AML-193 (cell line): ENCODE measurements at regions not wholly inside any gene's neighbourhood (a gene's known extent, or its start where the extent isn't known, plus 50 kb on each side); places are given as distances from the start of the nearest gene placed in this dataset.
"Not testable (repeated sequence)": the region's sequence is repeated elsewhere in the genome, so short reads cannot be mapped to it uniquely, and the experiment has no call there.

Source experiments
- DNase-seq, 2 experiments: peaks; one replicate each; lab custom pipeline; 2025; lab: John Stamatoyannopoulos, UW

DNA sequence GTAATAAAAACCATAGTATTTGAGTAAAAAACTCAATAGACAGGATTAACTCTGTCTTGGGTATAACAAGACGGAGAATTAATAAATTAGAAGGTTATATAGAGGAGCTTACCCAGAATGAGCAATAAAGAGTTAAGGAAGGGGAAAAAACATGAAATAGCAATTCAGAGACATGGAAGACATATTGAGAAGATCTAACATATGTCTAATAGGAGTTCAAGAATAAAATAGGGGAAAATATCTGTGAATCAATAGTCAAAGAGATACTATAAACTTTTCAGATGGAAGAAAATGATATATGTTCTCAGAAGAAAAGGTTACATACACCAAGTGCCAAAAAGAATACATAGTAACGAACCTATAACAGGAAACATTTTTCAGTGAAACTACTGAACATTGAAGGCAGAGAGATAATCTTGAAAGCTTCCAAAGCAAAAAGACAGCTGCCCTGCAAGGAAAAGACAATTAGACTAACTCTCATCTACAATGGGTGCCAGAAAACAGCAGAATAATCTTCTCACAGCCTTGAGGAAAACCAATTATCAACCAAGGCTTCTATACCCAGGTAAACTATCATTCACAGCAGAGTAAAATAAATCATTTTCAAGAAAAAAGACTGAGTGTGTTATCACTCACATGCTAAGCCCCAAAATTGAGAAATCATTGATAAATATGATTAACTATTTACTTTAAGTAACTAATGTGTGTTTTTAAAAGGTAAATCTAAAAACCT is 106.0 kb downstream of the ENC1 start:
- DNase-seq, result no peak

GRCh38 chr5:74530326-74531050 is 110.0 kb downstream of the ENC1 start:
- no peak for DNase-seq

DNA sequence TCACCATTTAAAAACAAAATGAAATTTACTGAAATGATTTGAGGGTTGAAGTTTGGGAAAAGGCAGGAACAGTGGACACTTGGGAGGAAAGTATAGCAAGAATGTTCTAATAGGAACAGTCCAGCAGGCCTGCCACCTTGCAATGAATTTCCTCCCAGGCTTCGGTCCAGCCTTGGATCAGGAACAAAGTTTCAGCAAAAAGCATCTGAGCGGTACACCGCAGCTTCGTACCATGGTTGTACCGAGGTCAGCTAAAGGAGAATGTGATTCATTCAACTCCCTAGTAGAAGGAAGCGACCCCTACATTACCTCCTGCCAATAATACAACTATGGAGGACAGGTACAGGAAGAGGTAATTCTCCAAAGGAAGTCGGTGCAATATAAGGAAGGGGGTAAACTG is 111.4 kb downstream of the ENC1 start:
- no peak for DNase-seq

GRCh38 chr5:74526111-74526510 is 114.4 kb downstream of the ENC1 start:
- no peak for DNase-seq

DNA sequence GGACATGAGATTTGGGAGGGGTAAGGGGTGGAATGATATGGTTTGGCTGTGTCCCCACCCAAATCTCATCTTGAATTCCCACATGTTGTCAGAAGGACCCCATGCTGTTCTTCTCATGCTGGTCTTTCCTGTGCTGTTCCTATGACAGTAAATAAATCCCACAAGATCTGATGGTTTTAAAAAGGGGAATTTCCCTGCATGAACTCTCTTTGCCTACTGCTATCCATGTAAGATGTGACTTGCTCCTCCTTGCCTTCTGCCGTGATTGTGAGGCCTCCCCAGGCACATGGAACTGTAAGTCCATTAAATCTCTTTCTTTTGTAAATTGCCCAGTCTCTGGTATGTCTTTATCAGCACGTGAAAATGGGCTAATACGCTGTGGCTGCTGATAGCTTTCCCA is 115.8 kb downstream of the ENC1 start:
- DNase-seq, result not testable (repeated sequence)

DNA sequence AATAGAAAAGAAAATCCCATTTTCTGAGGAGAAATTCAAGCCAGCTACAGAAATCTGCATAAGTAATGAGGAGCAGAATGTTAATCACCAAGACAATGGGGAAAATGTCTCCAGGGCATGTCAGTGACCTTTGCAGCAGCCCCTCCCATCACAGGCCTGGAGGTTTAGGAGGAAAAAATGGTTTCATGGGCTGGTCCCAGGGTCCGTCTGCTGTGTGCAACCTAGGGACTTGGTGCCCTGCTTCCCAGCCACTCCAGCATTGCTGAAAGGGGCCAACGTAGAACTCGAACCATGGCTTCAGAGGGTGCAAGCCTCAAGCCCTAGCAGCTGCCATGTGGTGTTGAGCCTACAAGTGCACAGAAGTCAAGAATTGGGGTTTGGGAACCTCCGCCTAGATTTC is 116.8 kb downstream of the ENC1 start:
- DNase-seq, result not testable (repeated sequence)

GRCh38 chr5:74522838-74523237 is 117.7 kb downstream of the ENC1 start:
- DNase-seq, result not testable (repeated sequence)

DNA sequence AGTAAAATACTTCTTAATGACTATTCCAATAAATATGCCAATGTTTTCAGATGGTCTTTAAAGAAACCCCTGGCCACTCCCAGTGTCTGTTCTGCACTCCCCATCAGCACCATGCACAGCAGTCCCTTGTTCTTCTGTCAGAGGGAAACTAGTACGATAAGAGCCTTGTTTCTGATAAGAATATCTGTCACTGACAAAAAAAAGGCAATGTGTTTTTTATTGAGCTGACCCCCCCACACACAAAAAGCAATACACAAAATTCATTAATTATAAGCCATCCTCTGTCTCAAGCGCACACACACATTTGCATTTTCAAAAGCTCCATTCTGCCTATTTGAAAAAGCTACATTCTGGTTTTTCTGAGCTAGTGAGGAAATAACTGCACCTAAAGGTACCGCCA is 119.1 kb downstream of the ENC1 start:
- no peak for DNase-seq

DNA sequence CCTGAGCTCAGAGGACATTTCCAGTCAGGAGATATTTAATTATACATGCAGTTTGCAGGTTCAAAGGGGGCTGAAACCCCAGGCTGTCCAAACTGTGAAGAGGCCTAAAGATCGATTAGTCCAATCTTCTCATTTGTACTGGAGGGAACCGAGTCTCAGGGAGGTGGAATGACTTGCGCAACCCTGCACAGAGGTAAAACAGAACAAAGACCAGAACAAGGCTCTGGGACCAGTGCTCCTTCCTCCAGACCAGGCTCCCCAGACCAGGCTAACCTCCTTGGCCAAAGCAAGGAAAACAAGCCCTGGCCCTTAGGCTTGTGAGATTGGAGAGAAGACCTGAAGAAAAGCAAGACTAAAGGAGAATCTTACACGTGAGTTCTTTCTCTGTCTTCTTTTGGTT is 120.8 kb downstream of the ENC1 start:
- no peak for DNase-seq

DNA sequence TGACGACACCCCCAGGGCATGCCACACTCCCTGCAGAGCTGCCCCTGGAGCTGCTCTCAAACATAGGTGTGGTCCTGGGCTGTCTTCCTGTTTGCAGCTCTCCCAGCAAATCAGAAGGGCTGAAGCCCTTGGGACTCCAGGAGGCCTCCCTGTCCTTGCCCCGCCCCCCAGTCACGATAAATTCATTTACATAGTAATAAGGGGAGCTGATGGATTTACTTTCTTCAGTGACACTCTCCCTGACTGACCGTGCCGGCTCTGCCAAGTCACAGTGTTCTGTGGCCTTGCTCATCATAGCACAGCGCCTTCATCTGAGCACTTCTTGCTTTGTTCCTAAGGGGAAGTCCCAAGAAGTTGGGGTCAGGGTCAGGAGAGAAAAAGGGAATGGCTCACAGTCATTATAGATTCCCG is 121.4 kb downstream of the ENC1 start:
- DNase-seq, result no peak

DNA sequence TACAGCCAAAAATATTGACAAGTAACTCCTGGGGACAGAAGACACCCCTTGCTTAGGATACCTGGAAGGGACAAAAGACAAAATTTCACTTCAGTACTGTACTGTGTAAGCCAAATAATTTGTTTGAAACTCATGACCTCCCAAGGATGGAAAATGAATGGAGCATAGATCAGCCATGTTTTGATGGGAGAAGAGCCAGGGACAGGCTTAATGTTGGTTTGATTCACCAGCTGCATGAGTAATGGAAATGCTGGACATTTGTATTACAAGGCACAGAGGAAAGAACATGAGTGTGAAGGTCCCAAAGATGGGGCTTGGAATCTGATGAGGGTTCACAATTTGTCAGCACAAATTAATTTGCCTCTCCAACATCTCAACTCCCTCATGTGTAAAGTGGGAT is 122.8 kb downstream of the ENC1 start:
- DNase-seq, result no peak

GRCh38 chr5:74516211-74516636 is 124.3 kb downstream of the ENC1 start:
- no peak for DNase-seq

GRCh38 chr5:74514888-74515551 is 125.5 kb downstream of the ENC1 start:
- DNase-seq, result no peak

DNA sequence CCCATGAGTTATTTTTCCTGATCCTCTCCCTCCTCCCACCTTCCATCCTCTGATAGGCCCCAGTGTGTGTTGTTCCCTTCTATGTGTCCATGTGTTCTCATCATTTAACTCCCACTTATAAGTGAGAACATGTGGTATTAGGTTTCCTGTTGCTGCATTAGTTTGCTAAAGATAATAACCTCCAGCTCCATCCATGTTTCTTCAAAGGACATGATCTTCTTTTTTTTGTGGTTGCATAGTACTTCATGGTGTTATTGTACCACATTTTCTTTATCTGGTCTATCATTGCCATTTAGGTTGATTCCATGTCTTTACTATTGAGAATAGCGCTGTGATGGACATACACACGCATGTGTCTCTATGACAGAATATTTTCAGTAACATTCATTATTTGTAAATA is 128.8 kb downstream of the ENC1 start:
- not testable (repeated sequence) for DNase-seq

DNA sequence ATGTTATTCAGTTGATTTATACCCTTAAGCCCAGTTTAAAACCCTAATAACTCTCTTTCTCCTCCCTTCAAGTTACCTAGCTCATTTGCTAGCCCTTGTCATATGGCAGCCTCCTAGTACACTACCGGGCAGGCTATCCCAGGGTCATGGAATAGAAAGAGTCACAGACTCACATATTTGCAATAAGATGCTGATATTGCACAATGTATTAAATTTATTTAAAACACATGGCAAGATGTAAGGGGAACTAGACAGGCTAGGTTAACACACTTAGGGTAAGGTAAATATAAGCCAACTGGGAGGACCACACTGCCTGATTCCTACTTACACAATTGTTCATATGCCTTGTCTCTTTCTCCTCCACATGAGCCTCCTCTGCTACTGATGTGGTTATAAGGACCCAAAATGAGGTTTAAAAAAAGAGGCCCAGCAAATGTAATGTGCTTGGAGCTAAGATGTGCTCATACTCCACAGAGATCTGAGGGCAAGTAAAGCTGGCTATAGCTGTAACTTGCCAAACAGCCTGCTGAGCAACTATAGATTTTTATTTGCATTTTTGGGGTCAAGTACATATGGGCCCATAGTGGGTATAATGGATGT is 130.0 kb downstream of the ENC1 start:
- DNase-seq, result no peak

DNA sequence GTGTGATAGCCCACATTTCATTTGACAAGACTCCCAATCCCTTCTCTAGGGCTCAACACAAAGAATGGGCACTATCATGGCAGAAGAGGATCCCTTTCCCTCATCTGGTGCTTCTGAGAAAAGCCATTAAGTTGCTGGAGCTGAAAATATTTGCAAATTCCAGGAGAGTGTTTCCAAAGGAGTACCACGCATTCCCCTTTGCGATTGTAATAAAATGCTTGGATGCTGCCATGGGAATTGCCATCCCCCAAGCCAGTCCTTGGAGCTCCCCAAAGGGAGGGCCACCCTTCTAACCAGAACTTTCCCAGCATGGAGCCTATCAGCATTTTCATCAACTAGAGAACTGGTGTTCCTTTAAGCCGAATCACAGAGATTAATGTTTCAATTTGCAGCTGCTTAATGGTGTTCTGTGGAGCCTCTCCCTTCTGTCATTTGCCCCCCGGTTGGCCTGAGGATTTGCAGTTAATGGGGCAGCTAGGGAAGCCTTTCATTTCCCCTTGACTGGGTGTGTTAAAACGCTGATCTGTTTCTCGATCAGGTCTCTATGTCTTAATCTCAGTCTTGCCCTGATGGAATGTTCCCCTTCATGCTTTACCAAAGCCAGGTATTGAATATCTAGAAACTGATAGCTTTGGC is 133.0 kb downstream of the ENC1 start:
- DNase-seq, result no peak

GRCh38 chr5:74506119-74506518 is 134.4 kb downstream of the ENC1 start:
- DNase-seq, result no peak

DNA sequence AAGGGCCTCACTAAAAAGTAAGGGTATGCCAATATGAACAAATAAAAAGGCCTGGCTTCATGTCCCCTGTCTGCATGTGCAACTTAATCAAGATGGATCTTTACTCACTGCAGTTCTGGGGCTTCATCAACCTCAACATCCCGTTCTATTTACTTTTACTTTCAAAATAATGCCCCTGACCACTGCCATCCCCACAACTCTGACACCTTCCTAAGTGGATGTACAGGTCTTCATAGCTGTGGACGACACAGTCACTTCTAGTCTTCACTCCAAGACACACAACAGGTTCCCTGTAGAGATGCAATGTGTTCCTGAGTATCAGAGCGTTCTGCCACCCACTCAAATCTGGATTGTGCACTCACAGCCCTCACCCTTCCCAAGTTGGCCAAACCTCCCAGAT is 136.1 kb downstream of the ENC1 start:
- DNase-seq, result no peak

- no peak for DNase-seq
Observed at GRCh38 chr5:74502479-74502950, 138.0 kb downstream of the ENC1 start.

GRCh38 chr5:74501674-74502478 is 138.7 kb downstream of the ENC1 start:
- DNase-seq, result no peak
